CD14-positive monocyte (primary cell): ENCODE measurements at regions not wholly inside any gene's neighbourhood (a gene's known extent, or its start where the extent isn't known, plus 50 kb on each side); places are given as distances from the start of the nearest gene placed in this dataset.
A peak's percentile ranks its signal among the peaks of the same experiment; 100 is the strongest.

Experiments used
- DNase-seq, 3 donors: peaks; one replicate each; pipeline ENCODE4 v3.0.0-alpha.2; 2011 to 2022
- H2AFZ ChIP-seq: 2 replicates; pipeline ENCODE4 v1.6.0; 2012; ENCODE audit warnings: mild to moderate bottlenecking, low read depth, low read length, inconsistent platforms; ENCODE audit not compliant: insufficient read depth, poor library complexity, severe bottlenecking
- H3K27ac ChIP-seq, 2 donors: 1 replicate in 1 of 2; 2 replicates in 1 of 2; pipeline ENCODE4 v1.5.1; 2012 to 2013; ENCODE audit warnings: low read length in 2 of 2, control low read depth in 1 of 2, inconsistent platforms in 1 of 2, low read depth in 1 of 2, mild to moderate bottlenecking in 1 of 2
- H3K27me3 ChIP-seq, 2 donors: one replicate each; pipeline versions ENCODE4 v1.6.0 to v1.6.1; 2011 to 2013; ENCODE audit warnings: low read length in 2 of 2; ENCODE audit not compliant: control insufficient read depth in 2 of 2, insufficient read depth in 2 of 2
- H3K36me3 ChIP-seq, 2 donors: replicated peaks in 1 of 2; 1 replicate in 1 of 2; 2 replicates in 1 of 2; pipeline versions ENCODE4 v1.5.1 to v1.6.1; 2012 to 2013; ENCODE audit warnings: low read length in 2 of 2, control low read depth in 1 of 2, inconsistent platforms in 1 of 2, mild to moderate bottlenecking in 1 of 2; ENCODE audit not compliant: insufficient read depth in 2 of 2, control insufficient read depth in 1 of 2
- H3K4me1 ChIP-seq, 2 donors: 1 replicate in 1 of 2; 2 replicates in 1 of 2; pipeline versions ENCODE4 v1.5.1 to v1.6.1; 2012 to 2013; ENCODE audit warnings: low read length in 2 of 2, control low read depth in 1 of 2, inconsistent platforms in 1 of 2, mild to moderate bottlenecking in 1 of 2, moderate library complexity in 1 of 2; ENCODE audit not compliant: insufficient read depth in 2 of 2, control insufficient read depth in 1 of 2
- H3K4me2 ChIP-seq: replicated peaks from 2 replicates; pipeline ENCODE3; 2012; ENCODE audit warnings: low read length, moderate library complexity, mild to moderate bottlenecking; ENCODE audit not compliant: poor library complexity, severe bottlenecking; ENCODE audit errors: extremely low read depth
- H3K4me3 ChIP-seq, 3 experiments: fragments of 200-600 bp in 1 of 3; sonication (generic) in 1 of 3; replicated peaks in 1 of 3; 1 replicate in 2 of 3; 2 replicates in 1 of 3; pipeline ENCODE4 v1.5.1; 2011 to 2013; ENCODE audit warnings: low read length in 3 of 3, mild to moderate bottlenecking in 3 of 3, control low read depth in 2 of 3, low read depth in 2 of 3, inconsistent platforms in 1 of 3, moderate library complexity in 1 of 3
- H3K79me2 ChIP-seq: 2 replicates; pipeline ENCODE4 v1.6.0; 2012; ENCODE audit warnings: mild to moderate bottlenecking, control low read depth, inconsistent platforms, low read length, moderate library complexity; ENCODE audit not compliant: insufficient read depth
- H3K9ac ChIP-seq: 2 replicates; pipeline ENCODE4 v1.6.0; 2017; ENCODE audit warnings: low read length, mild to moderate bottlenecking; ENCODE audit not compliant: insufficient read depth, poor library complexity, severe bottlenecking
- H3K9me3 ChIP-seq, 2 donors: replicated peaks in 1 of 2; 1 replicate in 1 of 2; 2 replicates in 1 of 2; pipeline versions ENCODE4 v1.5.1 to v1.6.1; 2012 to 2013; ENCODE audit warnings: low read length in 2 of 2, control low read depth in 1 of 2; ENCODE audit not compliant: control insufficient read depth in 1 of 2, insufficient read depth in 1 of 2
- H4K20me1 ChIP-seq: 2 replicates; pipeline ENCODE4 v1.6.0; 2012; ENCODE audit warnings: mild to moderate bottlenecking, low read length, control low read depth, moderate library complexity; ENCODE audit not compliant: insufficient read depth
- H3K27ac Mint-ChIP-seq, 7 donors: one replicate each; pipeline ENCODE4 v1.8.0; 2020; ENCODE audit warnings: mild to moderate bottlenecking in 7 of 7, mixed read lengths in 7 of 7, moderate library complexity in 6 of 7, inconsistent platforms in 2 of 7
- H3K27me3 Mint-ChIP-seq, 3 donors: one replicate each; pipeline ENCODE4 v1.8.0; 2021 to 2022; ENCODE audit warnings: low read depth in 3 of 3, mild to moderate bottlenecking in 3 of 3, mixed read lengths in 3 of 3, moderate library complexity in 3 of 3, inconsistent platforms in 1 of 3
- H3K36me3 Mint-ChIP-seq, 2 donors: one replicate each; pipeline ENCODE4 v1.8.0; 2020; ENCODE audit warnings: mixed read lengths in 2 of 2, inconsistent platforms in 1 of 2, mild to moderate bottlenecking in 1 of 2
- H3K4me1 Mint-ChIP-seq: one replicate; pipeline ENCODE4 v1.8.0; 2020; ENCODE audit warnings: mild to moderate bottlenecking, mixed read lengths
- H3K4me3 Mint-ChIP-seq, 2 donors: one replicate each; pipeline ENCODE4 v1.8.0; 2020; ENCODE audit warnings: mild to moderate bottlenecking in 2 of 2, mixed read lengths in 2 of 2, moderate library complexity in 1 of 2
- H3K9me3 Mint-ChIP-seq, 7 donors: one replicate each; pipeline ENCODE4 v1.8.0; 2020 to 2022; ENCODE audit warnings: mixed read lengths in 7 of 7, mild to moderate bottlenecking in 6 of 7, moderate library complexity in 6 of 7, inconsistent platforms in 2 of 7
- CTCF ChIP-seq: fragments of 200-600 bp; IDR thresholded peaks from one replicate; pipeline ENCODE4 v1.8.0; 2022; ENCODE audit warnings: antibody characterized with exemption, mild to moderate bottlenecking
- WGBS: methylation state at CpG from one replicate; pipeline ENCODE4 v1.1.5; 2013; ENCODE audit warnings: missing lambda C conversion rate; ENCODE audit not compliant: insufficient coverage; 5-methylcytosine and 5-hydroxymethylcytosine counted together
- intact Hi-C, 2 donors: fragments of 100-400 bp; cut with micrococcal nuclease; formaldehyde crosslinking; loops; one replicate each; pipeline versions ENCODE4 v1.15.0 to v1.15.1; 2023

GRCh38 chr9:129500863-129501770, 119.8 kb downstream of the C9orf50 start:
- TF ChIP-seq CTCF = no peak
- Histone ChIP-seq H3K4me3 (no peak overlapping the region), H3K27me3 (no peaks in the 10 kb centered on the region), H3K4me1 (peaks cover 12 to 26% of the 10 kb centered on the region in 2 donors), H3K9ac (no peak overlapping the region), H2AFZ (no peak overlapping the region), H4K20me1 (peaks cover 10% of the 10 kb centered on the region), H3K79me2 (peaks cover 2% of the 10 kb centered on the region), H3K27ac (no peak overlapping the region), H3K36me3 (peaks cover 7 to 8% of the 10 kb centered on the region in 2 donors), H3K9me3 (no peaks in the 10 kb centered on the region), H3K4me2 (no peak overlapping the region)
- H3K27ac Mint-ChIP-seq = peak overlapping the region in 1 of 7 donors; percentile 39
- H3K27me3 Mint-ChIP-seq = peaks cover 2 to 6% (median 4%) of the 10 kb centered on the region in 3 donors
- no peak for DNase-seq
- peaks cover 28% of the 10 kb centered on the region for H3K4me1 Mint-ChIP-seq
- peaks cover 29 to 48% of the 10 kb centered on the region in 2 donors for H3K36me3 Mint-ChIP-seq
- 97% methylated on average over 7 of the region's 12 CpGs for WGBS
- H3K9me3 Mint-ChIP-seq = peaks cover 0 to 3% (median 0%) of the 10 kb centered on the region in 7 donors
- H3K4me3 Mint-ChIP-seq = no peak overlapping the region
- intact Hi-C loops = loop anchor here (10.0 kb wide), 2 partner anchors 56 to 64 kb away; no protein-coding TSS in a partner anchor

- H3K36me3 Mint-ChIP-seq = peaks cover 29 to 48% of the 10 kb centered on the region in 2 donors
- peaks cover 0 to 3% (median 0%) of the 10 kb centered on the region in 7 donors for H3K9me3 Mint-ChIP-seq
- Histone ChIP-seq H3K4me1 (peaks cover 20 to 35% of the 10 kb centered on the region in 2 donors), H3K36me3 (peaks cover 7 to 8% of the 10 kb centered on the region in 2 donors), H3K27me3 (no peaks in the 10 kb centered on the region), H3K9me3 (no peaks in the 10 kb centered on the region), H4K20me1 (peaks cover 10% of the 10 kb centered on the region), H3K9ac (no peak overlapping the region), H2AFZ (no peak overlapping the region), H3K4me2 (no peak overlapping the region), H3K4me3 (no peak overlapping the region), H3K27ac (no peak overlapping the region), H3K79me2 (peaks cover 3% of the 10 kb centered on the region)
- H3K4me3 Mint-ChIP-seq = no peak overlapping the region
- WGBS = 93% methylated on average over 17 of the region's 18 CpGs
- intact Hi-C loops = loop anchor here (10.0 kb wide), 2 partner anchors 56 to 64 kb away; no protein-coding TSS in a partner anchor
- no peak for DNase-seq
- H3K27ac Mint-ChIP-seq = no peak overlapping the region
- no peak for TF ChIP-seq CTCF
- H3K27me3 Mint-ChIP-seq = peaks cover 2 to 6% (median 4%) of the 10 kb centered on the region in 3 donors
- H3K4me1 Mint-ChIP-seq = peaks cover 33% of the 10 kb centered on the region
These were observed 120.6 kb downstream of the C9orf50 start for GRCh38 chr9:129500161-129500862.
